ENCODE measurements at regions not wholly inside any gene's neighbourhood (a gene's known extent, or its start where the extent isn't known, plus 50 kb on each side); places are given as distances from the start of the nearest gene placed in this dataset.

GRCh38 chr5:174522480-174523260 is 201.7 kb upstream of the MSX2 start:
- DNase-seq (ENCODE audit: low read depth in 2 of 2), result no peak
- no peaks in the 10 kb centered on the region for H3K79me2 ChIP-seq (ENCODE audit: control insufficient read depth, insufficient read depth, low read length)

GRCh38 chr5:174523311-174524071 is 200.9 kb upstream of the MSX2 start:
- TF ChIP-seq EZH2 (IDR thresholded peaks at IDR 0.05; ENCODE audit: low read length, missing control alignments), result no peak
- TF ChIP-seq CTCF (conservative IDR thresholded peaks at IDR 0.05 in 1 of 2, IDR thresholded peaks at IDR 0.05 in 1 of 2; ENCODE audit: low read depth in 1 of 2, low read length in 2 of 2), result peak in 1 of 2 donors; percentile 25
- no peak overlapping the region for H3K4me3 ChIP-seq (replicated peaks in 1 of 4; ENCODE audit: control extremely low read depth in 1 of 4, insufficient read depth in 1 of 4, low read depth in 3 of 4, low read length in 4 of 4)
- no peak for DNase-seq (ENCODE audit: low read depth in 2 of 2)

More at GRCh38 chr5:174522480-174523260, 201.7 kb upstream of the MSX2 start:
- Histone ChIP-seq H3K9ac (ENCODE audit: insufficient read depth, low read length) (no peak overlapping the region), H3K27ac (ENCODE audit: insufficient read depth, low read length) (no peak overlapping the region), H2AFZ (ENCODE audit: low read length) (no peak overlapping the region), H3K27me3 (ENCODE audit: control insufficient read depth, insufficient read depth, low read length) (no peaks in the 10 kb centered on the region), H3K36me3 (ENCODE audit: control insufficient read depth, insufficient read depth, low read length) (no peaks in the 10 kb centered on the region), H3K4me3 (replicated peaks in 1 of 4; ENCODE audit: control extremely low read depth in 1 of 4, insufficient read depth in 1 of 4, low read depth in 3 of 4, low read length in 4 of 4) (no peak overlapping the region), H3K4me2 (ENCODE audit: extremely low read depth, insufficient read depth, low read length) (no peak overlapping the region), H4K20me1 (ENCODE audit: control insufficient read depth, extremely low read depth, insufficient read depth, low read length) (no peaks in the 10 kb centered on the region), H3K4me1 (ENCODE audit: control insufficient read depth, extremely low read depth, insufficient read depth, low read length) (no peaks in the 10 kb centered on the region), H3K9me3 (ENCODE audit: control insufficient read depth, insufficient read depth, low read depth, low read length) (no peaks in the 10 kb centered on the region)
- TF ChIP-seq CTCF (conservative IDR thresholded peaks at IDR 0.05 in 1 of 2, IDR thresholded peaks at IDR 0.05 in 1 of 2; ENCODE audit: low read depth in 1 of 2, low read length in 2 of 2) (no peak), EZH2 (IDR thresholded peaks at IDR 0.05; ENCODE audit: low read length, missing control alignments) (no peak)

GRCh38 chr5:174524351-174524750 is 200.0 kb upstream of the MSX2 start:
- no peak overlapping the region for H3K4me2 ChIP-seq (ENCODE audit: extremely low read depth, insufficient read depth, low read length)
- no peak for DNase-seq (ENCODE audit: low read depth in 2 of 2)
- TF ChIP-seq EZH2 (IDR thresholded peaks at IDR 0.05; ENCODE audit: low read length, missing control alignments) (no peak), CTCF (conservative IDR thresholded peaks at IDR 0.05 in 1 of 2, IDR thresholded peaks at IDR 0.05 in 1 of 2; ENCODE audit: low read depth in 1 of 2, low read length in 2 of 2) (no peak)

More at GRCh38 chr5:174523311-174524071, 200.9 kb upstream of the MSX2 start:
- no peak overlapping the region for H3K27ac ChIP-seq (ENCODE audit: insufficient read depth, low read length)
- no peak overlapping the region for H2AFZ ChIP-seq (ENCODE audit: low read length)
- H3K79me2 ChIP-seq (ENCODE audit: control insufficient read depth, insufficient read depth, low read length), result no peaks in the 10 kb centered on the region
- no peaks in the 10 kb centered on the region for H3K9me3 ChIP-seq (ENCODE audit: control insufficient read depth, insufficient read depth, low read depth, low read length)
- H4K20me1 ChIP-seq (ENCODE audit: control insufficient read depth, extremely low read depth, insufficient read depth, low read length), result no peaks in the 10 kb centered on the region
- no peaks in the 10 kb centered on the region for H3K36me3 ChIP-seq (ENCODE audit: control insufficient read depth, insufficient read depth, low read length)
- no peaks in the 10 kb centered on the region for H3K4me1 ChIP-seq (ENCODE audit: control insufficient read depth, extremely low read depth, insufficient read depth, low read length)
- no peak overlapping the region for H3K4me2 ChIP-seq (ENCODE audit: extremely low read depth, insufficient read depth, low read length)
- no peaks in the 10 kb centered on the region for H3K27me3 ChIP-seq (ENCODE audit: control insufficient read depth, insufficient read depth, low read length)
- no peak overlapping the region for H3K9ac ChIP-seq (ENCODE audit: insufficient read depth, low read length)

More at GRCh38 chr5:174524351-174524750, 200.0 kb upstream of the MSX2 start:
- Histone ChIP-seq H3K4me3 (replicated peaks in 1 of 4; ENCODE audit: control extremely low read depth in 1 of 4, insufficient read depth in 1 of 4, low read depth in 3 of 4, low read length in 4 of 4) (no peak overlapping the region), H3K9ac (ENCODE audit: insufficient read depth, low read length) (no peak overlapping the region), H2AFZ (ENCODE audit: low read length) (no peak overlapping the region), H3K36me3 (ENCODE audit: control insufficient read depth, insufficient read depth, low read length) (no peaks in the 10 kb centered on the region), H3K79me2 (ENCODE audit: control insufficient read depth, insufficient read depth, low read length) (no peaks in the 10 kb centered on the region), H3K27ac (ENCODE audit: insufficient read depth, low read length) (no peak overlapping the region), H3K4me1 (ENCODE audit: control insufficient read depth, extremely low read depth, insufficient read depth, low read length) (no peaks in the 10 kb centered on the region), H3K9me3 (ENCODE audit: control insufficient read depth, insufficient read depth, low read depth, low read length) (no peaks in the 10 kb centered on the region), H3K27me3 (ENCODE audit: control insufficient read depth, insufficient read depth, low read length) (no peaks in the 10 kb centered on the region), H4K20me1 (ENCODE audit: control insufficient read depth, extremely low read depth, insufficient read depth, low read length) (no peaks in the 10 kb centered on the region)
